ENCODE measurements at regions not wholly inside any gene's neighbourhood (a gene's known extent, or its start where the extent isn't known, plus 50 kb on each side); places are given as distances from the start of the nearest gene placed in this dataset.

DNA sequence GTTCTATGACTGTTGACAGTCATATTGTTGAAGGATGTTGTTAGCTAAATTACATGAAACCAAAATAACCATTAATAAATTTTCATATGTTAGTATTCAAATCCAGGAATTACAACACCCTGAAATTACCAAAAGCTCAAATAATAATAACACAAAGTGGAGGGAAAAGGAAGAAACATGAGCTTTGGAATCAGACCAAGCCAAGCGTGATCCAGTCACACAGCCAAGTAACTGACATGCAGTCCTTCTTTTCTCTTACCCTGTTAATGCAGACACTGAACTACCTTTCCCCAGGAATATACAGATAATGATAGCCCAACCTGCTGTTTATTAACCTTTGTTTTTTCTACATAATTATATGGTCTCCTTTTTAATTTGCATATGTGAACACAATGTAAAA lies 130.2 kb downstream of the HS3ST1 start:
- TF ChIP-seq, protein P1, sequence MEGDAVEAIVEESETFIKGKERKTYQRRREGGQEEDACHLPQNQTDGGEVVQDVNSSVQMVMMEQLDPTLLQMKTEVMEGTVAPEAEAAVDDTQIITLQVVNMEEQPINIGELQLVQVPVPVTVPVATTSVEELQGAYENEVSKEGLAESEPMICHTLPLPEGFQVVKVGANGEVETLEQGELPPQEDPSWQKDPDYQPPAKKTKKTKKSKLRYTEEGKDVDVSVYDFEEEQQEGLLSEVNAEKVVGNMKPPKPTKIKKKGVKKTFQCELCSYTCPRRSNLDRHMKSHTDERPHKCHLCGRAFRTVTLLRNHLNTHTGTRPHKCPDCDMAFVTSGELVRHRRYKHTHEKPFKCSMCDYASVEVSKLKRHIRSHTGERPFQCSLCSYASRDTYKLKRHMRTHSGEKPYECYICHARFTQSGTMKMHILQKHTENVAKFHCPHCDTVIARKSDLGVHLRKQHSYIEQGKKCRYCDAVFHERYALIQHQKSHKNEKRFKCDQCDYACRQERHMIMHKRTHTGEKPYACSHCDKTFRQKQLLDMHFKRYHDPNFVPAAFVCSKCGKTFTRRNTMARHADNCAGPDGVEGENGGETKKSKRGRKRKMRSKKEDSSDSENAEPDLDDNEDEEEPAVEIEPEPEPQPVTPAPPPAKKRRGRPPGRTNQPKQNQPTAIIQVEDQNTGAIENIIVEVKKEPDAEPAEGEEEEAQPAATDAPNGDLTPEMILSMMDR (IDR thresholded peaks at IDR 0.05; ENCODE audit: borderline replicate concordance, extremely low read depth, low read length, poor library complexity, severe bottlenecking): no peak
- TF ChIP-seq EZH2 (IDR thresholded peaks at IDR 0.05; ENCODE audit: borderline replicate concordance, low read depth, low read length, severe bottlenecking): no peak
- no peak for ATAC-seq (ENCODE audit: insufficient read depth, low read depth)
- no peaks in the 10 kb centered on the region for H3K36me3 ChIP-seq (ENCODE audit: insufficient read depth, low read length)
- H2AFZ ChIP-seq (ENCODE audit: low read depth, low read length): no peak overlapping the region
- H3K79me2 ChIP-seq (ENCODE audit: insufficient read depth, low read length): no peaks in the 10 kb centered on the region
- DNase-seq: no peak
- H3K9me3 ChIP-seq (ENCODE audit: insufficient read depth, low read length, severe bottlenecking): no peaks in the 10 kb centered on the region
- no peak overlapping the region for H3K27ac ChIP-seq (ENCODE audit: low read length)
- no peaks in the 10 kb centered on the region for H3K4me1 ChIP-seq (ENCODE audit: insufficient read depth, low read length)
- H3K9ac ChIP-seq (ENCODE audit: low read depth, low read length): no peak overlapping the region
- H3K27me3 ChIP-seq (ENCODE audit: insufficient read depth, low read length, poor library complexity): no peaks in the 10 kb centered on the region
- H3K4me2 ChIP-seq (ENCODE audit: insufficient read depth, low read length): no peak overlapping the region
- H3K4me3 ChIP-seq (ENCODE audit: low read depth in 1 of 2, low read length in 2 of 2): no peak overlapping the region
- no peaks in the 10 kb centered on the region for H4K20me1 ChIP-seq (ENCODE audit: insufficient read depth, low read length)

DNA sequence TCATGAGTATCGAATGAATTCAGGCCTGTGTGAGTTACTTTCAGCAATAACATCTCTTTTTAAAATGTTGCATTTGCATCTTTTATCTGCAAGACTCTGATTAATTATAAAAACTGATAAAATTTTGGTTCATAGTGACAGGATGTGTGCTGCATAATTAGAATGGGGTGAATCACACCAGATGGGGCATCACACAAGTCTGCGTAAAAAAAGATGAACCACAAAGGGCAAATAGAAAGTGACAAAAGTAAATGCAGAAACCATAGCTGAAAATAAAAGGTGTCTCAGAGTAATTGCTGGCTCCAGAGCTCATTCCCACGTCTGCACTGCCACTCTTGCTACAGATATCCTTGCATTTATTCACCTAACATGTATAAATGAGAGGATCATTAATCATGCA lies 131.1 kb downstream of the HS3ST1 start:
- Histone ChIP-seq H4K20me1 (ENCODE audit: insufficient read depth, low read length) (no peaks in the 10 kb centered on the region), H3K79me2 (ENCODE audit: insufficient read depth, low read length) (no peaks in the 10 kb centered on the region), H3K27ac (ENCODE audit: low read length) (no peak overlapping the region), H2AFZ (ENCODE audit: low read depth, low read length) (no peak overlapping the region), H3K36me3 (ENCODE audit: insufficient read depth, low read length) (no peaks in the 10 kb centered on the region), H3K4me1 (ENCODE audit: insufficient read depth, low read length) (no peaks in the 10 kb centered on the region), H3K9ac (ENCODE audit: low read depth, low read length) (no peak overlapping the region), H3K9me3 (ENCODE audit: insufficient read depth, low read length, severe bottlenecking) (no peaks in the 10 kb centered on the region), H3K4me2 (ENCODE audit: insufficient read depth, low read length) (no peak overlapping the region), H3K27me3 (ENCODE audit: insufficient read depth, low read length, poor library complexity) (no peaks in the 10 kb centered on the region), H3K4me3 (ENCODE audit: low read depth in 1 of 2, low read length in 2 of 2) (no peak overlapping the region)
- ATAC-seq (ENCODE audit: insufficient read depth, low read depth) (no peak), DNase-seq (no peak)
- TF ChIP-seq, protein P1 (IDR thresholded peaks at IDR 0.05; ENCODE audit: borderline replicate concordance, extremely low read depth, low read length, poor library complexity, severe bottlenecking): no peak
- TF ChIP-seq EZH2 (IDR thresholded peaks at IDR 0.05; ENCODE audit: borderline replicate concordance, low read depth, low read length, severe bottlenecking): no peak

DNA sequence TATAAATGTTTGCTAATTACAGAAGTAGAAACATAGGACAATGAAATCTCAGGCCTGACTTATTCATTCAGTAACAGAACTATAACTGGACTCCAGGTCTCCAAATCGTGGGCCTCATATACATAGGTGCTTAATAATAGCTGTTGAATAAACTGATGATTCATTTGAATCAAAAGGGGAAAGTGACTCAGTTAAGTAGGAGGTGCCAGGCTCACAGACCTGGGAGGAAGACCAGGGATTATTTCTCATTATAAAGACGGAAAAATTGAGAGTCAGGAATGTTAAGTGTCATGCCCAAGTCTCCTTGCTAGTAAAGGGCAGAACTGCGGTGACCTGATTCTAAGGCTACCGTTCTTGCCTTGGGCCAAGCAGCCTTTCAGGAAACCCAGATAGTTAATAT lies 131.5 kb downstream of the HS3ST1 start:
- no peak overlapping the region for H3K4me2 ChIP-seq (ENCODE audit: insufficient read depth, low read length)
- no peaks in the 10 kb centered on the region for H4K20me1 ChIP-seq (ENCODE audit: insufficient read depth, low read length)
- TF ChIP-seq, protein P1 (IDR thresholded peaks at IDR 0.05; ENCODE audit: borderline replicate concordance, extremely low read depth, low read length, poor library complexity, severe bottlenecking): no peak
- no peak for TF ChIP-seq EZH2 (IDR thresholded peaks at IDR 0.05; ENCODE audit: borderline replicate concordance, low read depth, low read length, severe bottlenecking)
- H3K9me3 ChIP-seq (ENCODE audit: insufficient read depth, low read length, severe bottlenecking): no peaks in the 10 kb centered on the region
- no peaks in the 10 kb centered on the region for H3K27me3 ChIP-seq (ENCODE audit: insufficient read depth, low read length, poor library complexity)
- no peaks in the 10 kb centered on the region for H3K79me2 ChIP-seq (ENCODE audit: insufficient read depth, low read length)
- H3K27ac ChIP-seq (ENCODE audit: low read length): no peak overlapping the region
- no peak overlapping the region for H3K9ac ChIP-seq (ENCODE audit: low read depth, low read length)
- no peak overlapping the region for H3K4me3 ChIP-seq (ENCODE audit: low read depth in 1 of 2, low read length in 2 of 2)
- no peak for ATAC-seq (ENCODE audit: insufficient read depth, low read depth)
- DNase-seq: no peak
- H3K4me1 ChIP-seq (ENCODE audit: insufficient read depth, low read length): no peaks in the 10 kb centered on the region
- H2AFZ ChIP-seq (ENCODE audit: low read depth, low read length): no peak overlapping the region
- no peaks in the 10 kb centered on the region for H3K36me3 ChIP-seq (ENCODE audit: insufficient read depth, low read length)

DNA sequence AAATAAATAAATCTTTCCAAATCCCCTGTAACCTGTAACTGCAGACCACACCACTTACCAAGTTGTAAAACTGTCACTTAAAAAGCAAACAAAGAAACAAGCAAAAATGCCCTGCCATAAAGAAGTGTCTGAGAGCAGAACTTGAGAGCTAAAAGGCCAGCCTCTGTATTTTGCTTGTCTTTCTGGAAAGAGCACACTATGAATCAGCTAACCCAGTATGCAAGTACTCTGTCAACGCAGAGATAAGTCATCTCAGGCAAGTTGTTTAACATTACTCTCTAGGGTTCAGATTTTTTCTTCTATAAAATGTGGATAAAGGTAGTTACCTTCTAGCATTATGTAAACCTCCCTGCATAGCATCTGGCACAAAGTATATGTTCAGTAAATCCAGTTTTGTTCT lies 134.8 kb downstream of the HS3ST1 start:
- H3K4me2 ChIP-seq (ENCODE audit: insufficient read depth, low read length): no peak overlapping the region
- H3K9me3 ChIP-seq (ENCODE audit: insufficient read depth, low read length, severe bottlenecking): no peaks in the 10 kb centered on the region
- no peaks in the 10 kb centered on the region for H3K79me2 ChIP-seq (ENCODE audit: insufficient read depth, low read length)
- H3K27ac ChIP-seq (ENCODE audit: low read length): no peak overlapping the region
- H3K27me3 ChIP-seq (ENCODE audit: insufficient read depth, low read length, poor library complexity): no peaks in the 10 kb centered on the region
- no peak overlapping the region for H2AFZ ChIP-seq (ENCODE audit: low read depth, low read length)
- no peak overlapping the region for H3K9ac ChIP-seq (ENCODE audit: low read depth, low read length)
- H3K4me3 ChIP-seq (ENCODE audit: low read depth in 1 of 2, low read length in 2 of 2): no peak overlapping the region
- DNase-seq (no peak), ATAC-seq (ENCODE audit: insufficient read depth, low read depth) (no peak)
- no peaks in the 10 kb centered on the region for H3K36me3 ChIP-seq (ENCODE audit: insufficient read depth, low read length)
- no peaks in the 10 kb centered on the region for H4K20me1 ChIP-seq (ENCODE audit: insufficient read depth, low read length)
- TF ChIP-seq EZH2 (IDR thresholded peaks at IDR 0.05; ENCODE audit: borderline replicate concordance, low read depth, low read length, severe bottlenecking): no peak
- TF ChIP-seq, protein P1 (IDR thresholded peaks at IDR 0.05; ENCODE audit: borderline replicate concordance, extremely low read depth, low read length, poor library complexity, severe bottlenecking): no peak
- no peaks in the 10 kb centered on the region for H3K4me1 ChIP-seq (ENCODE audit: insufficient read depth, low read length)

Data from DND-41 (cell line).